ENCODE measurements at regions not wholly inside any gene's neighbourhood (a gene's known extent, or its start where the extent isn't known, plus 50 kb on each side); places are given as distances from the start of the nearest gene placed in this dataset.

DNA sequence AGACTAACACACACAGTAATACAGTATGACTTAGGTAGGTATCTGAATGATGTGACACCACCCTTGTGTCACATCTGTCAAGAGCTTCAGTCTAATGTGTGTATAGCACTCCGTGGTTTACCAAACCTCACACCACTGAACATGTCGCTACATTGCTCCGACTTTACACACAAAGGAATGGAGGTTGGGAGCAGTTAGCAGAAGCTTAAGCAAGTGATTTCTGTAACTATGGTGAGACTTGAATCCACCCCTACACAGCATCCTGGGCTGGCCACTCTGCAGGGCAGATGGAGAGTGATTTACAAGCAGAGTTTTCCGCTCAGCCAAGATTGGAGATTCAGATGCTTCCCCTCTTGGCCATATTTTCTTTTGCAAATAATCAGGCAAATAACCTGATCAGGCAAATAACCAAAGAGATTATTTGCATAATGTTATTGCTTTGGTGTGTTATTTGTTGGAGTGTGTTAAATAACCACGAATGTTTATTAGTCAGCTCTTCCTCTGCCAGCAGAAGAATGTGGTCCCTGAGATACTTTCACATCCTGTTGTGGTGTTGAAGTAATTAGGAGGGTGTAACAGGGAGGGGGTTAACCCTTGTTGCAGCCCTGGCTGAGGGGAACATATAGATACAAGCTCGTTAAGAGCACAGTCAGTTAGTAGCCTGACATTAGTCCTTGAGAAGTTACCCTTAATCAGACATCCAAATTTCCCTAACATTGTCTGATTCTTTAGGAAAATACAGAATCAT, 92.8 kb downstream of the SNX18 start:
- Histone ChIP-seq H3K4me1 (ENCODE audit: control insufficient read depth, insufficient read depth, low read length) (peaks cover 34% of the 10 kb centered on the region), H3K9me3 (ENCODE audit: control insufficient read depth, insufficient read depth, low read length) (no peaks in the 10 kb centered on the region), H3K4me3 (ENCODE audit: low read length) (no peak overlapping the region), H3K27ac (ENCODE audit: low read length) (peak overlapping the region; percentile 55), H3K36me3 (ENCODE audit: control insufficient read depth, insufficient read depth, low read length) (no peaks in the 10 kb centered on the region), H3K27me3 (ENCODE audit: control insufficient read depth, insufficient read depth, low read length) (no peaks in the 10 kb centered on the region)
- Mint-ChIP-seq H3K36me3 (peaks cover 6% of the 10 kb centered on the region), H3K9me3 (peaks cover 3 to 4% of the 10 kb centered on the region in 2 donors), H3K27me3 (ENCODE audit: low read depth in 2 of 2) (no peaks in the 10 kb centered on the region), H3K4me3 (peak overlapping the region; percentile 89), H3K27ac (peak overlapping the region; percentile 87 to 94), H3K4me1 (peaks cover 32 to 50% of the 10 kb centered on the region in 2 donors)
- intact Hi-C loops (cut with micrococcal nuclease) = loop anchor here (1.0 kb wide), 1 partner anchor 36 kb away; no protein-coding TSS in a partner anchor
- TF ChIP-seq, protein P1, sequence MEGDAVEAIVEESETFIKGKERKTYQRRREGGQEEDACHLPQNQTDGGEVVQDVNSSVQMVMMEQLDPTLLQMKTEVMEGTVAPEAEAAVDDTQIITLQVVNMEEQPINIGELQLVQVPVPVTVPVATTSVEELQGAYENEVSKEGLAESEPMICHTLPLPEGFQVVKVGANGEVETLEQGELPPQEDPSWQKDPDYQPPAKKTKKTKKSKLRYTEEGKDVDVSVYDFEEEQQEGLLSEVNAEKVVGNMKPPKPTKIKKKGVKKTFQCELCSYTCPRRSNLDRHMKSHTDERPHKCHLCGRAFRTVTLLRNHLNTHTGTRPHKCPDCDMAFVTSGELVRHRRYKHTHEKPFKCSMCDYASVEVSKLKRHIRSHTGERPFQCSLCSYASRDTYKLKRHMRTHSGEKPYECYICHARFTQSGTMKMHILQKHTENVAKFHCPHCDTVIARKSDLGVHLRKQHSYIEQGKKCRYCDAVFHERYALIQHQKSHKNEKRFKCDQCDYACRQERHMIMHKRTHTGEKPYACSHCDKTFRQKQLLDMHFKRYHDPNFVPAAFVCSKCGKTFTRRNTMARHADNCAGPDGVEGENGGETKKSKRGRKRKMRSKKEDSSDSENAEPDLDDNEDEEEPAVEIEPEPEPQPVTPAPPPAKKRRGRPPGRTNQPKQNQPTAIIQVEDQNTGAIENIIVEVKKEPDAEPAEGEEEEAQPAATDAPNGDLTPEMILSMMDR (IDR thresholded peaks at IDR 0.05) = no peak
- peak; percentile 79 to 86 (median 85) for ATAC-seq
- 20% methylated on average over 6 of the region's 6 CpGs for WGBS (ENCODE audit: insufficient coverage)
- peak; percentile 35 to 66 for DNase-seq

DNA sequence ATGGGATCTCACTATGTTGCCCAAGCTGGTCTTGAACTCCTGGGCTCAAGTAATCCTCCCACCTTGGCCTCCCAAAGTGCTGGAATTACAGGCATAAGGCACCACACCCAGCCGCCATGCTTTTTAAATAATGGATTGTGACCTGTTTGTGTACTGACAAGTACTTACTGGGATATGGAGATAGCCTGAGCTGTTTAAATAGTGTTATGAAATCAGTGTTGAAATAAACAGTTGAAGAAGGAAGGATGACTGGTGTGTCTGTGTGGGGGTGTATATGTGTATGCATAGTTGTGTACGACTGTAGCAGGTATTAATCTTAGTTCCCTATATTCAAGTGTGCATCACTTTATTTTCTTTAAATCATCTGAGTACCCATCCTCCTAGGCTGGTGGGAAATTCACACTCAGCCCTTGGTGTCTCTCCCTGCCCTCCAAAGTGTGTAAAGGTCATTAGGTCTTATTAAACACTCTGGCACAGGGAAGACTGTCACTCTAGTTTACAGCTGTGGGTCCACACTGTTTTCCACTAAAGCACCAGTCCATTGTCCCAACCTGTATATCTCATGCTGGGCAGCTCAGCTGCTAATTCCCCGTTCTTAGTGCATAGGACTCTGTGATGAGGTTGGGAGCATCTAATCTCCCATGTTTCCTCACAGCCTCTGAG, 91.0 kb downstream of the SNX18 start:
- TF ChIP-seq, protein P1 (IDR thresholded peaks at IDR 0.05) = no peak
- DNase-seq (no peak), ATAC-seq (no peak)
- Histone ChIP-seq H3K4me1 (ENCODE audit: control insufficient read depth, insufficient read depth, low read length) (peaks cover 34% of the 10 kb centered on the region), H3K9me3 (ENCODE audit: control insufficient read depth, insufficient read depth, low read length) (no peaks in the 10 kb centered on the region), H3K27me3 (ENCODE audit: control insufficient read depth, insufficient read depth, low read length) (no peaks in the 10 kb centered on the region), H3K27ac (ENCODE audit: low read length) (no peak overlapping the region), H3K36me3 (ENCODE audit: control insufficient read depth, insufficient read depth, low read length) (no peaks in the 10 kb centered on the region), H3K4me3 (ENCODE audit: low read length) (no peak overlapping the region)
- WGBS (ENCODE audit: insufficient coverage) = 82% methylated on average over 3 of the region's 3 CpGs
- intact Hi-C loops (cut with micrococcal nuclease) = no loop called here
- Mint-ChIP-seq H3K4me1 (peaks cover 43 to 57% of the 10 kb centered on the region in 2 donors), H3K36me3 (peaks cover 6% of the 10 kb centered on the region), H3K9me3 (peaks cover 3 to 4% of the 10 kb centered on the region in 2 donors), H3K27ac (no peak overlapping the region), H3K4me3 (no peak overlapping the region), H3K27me3 (ENCODE audit: low read depth in 2 of 2) (no peaks in the 10 kb centered on the region)

DNA sequence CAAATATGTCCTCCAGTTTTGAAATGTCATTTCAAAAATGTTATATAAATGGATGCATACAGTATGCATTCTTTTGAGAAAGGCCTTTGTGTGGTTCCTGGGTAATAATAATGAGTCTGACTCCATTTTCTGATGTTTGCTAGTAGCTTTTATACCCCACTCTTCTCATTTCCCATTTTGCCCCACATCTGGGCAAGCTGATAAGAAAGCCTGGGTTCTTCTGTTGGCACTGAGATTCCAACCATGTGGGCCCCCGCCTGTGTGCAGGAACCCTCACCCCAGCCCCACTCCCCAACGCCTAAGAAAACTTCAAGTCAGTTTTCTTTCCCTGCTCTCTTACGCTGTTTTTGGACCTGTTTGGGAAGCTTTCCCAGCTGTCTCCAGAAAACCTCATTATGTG, 89.4 kb downstream of the SNX18 start:
- TF ChIP-seq, protein P1 (IDR thresholded peaks at IDR 0.05) = no peak
- Histone ChIP-seq H3K4me1 (ENCODE audit: control insufficient read depth, insufficient read depth, low read length) (peaks cover 34% of the 10 kb centered on the region), H3K27ac (ENCODE audit: low read length) (no peak overlapping the region), H3K27me3 (ENCODE audit: control insufficient read depth, insufficient read depth, low read length) (no peaks in the 10 kb centered on the region), H3K9me3 (ENCODE audit: control insufficient read depth, insufficient read depth, low read length) (no peaks in the 10 kb centered on the region), H3K4me3 (ENCODE audit: low read length) (no peak overlapping the region), H3K36me3 (ENCODE audit: control insufficient read depth, insufficient read depth, low read length) (no peaks in the 10 kb centered on the region)
- DNase-seq = no peak
- Mint-ChIP-seq H3K27me3 (ENCODE audit: low read depth in 2 of 2) (no peaks in the 10 kb centered on the region), H3K27ac (no peak overlapping the region), H3K4me3 (no peak overlapping the region), H3K36me3 (peaks cover 6% of the 10 kb centered on the region), H3K9me3 (peaks cover 3 to 4% of the 10 kb centered on the region in 2 donors), H3K4me1 (peaks cover 43 to 59% of the 10 kb centered on the region in 2 donors)
- ATAC-seq = no peak
- intact Hi-C loops (cut with micrococcal nuclease) = no loop called here
- WGBS (ENCODE audit: insufficient coverage) = 97% methylated on average over 3 of the region's 3 CpGs
